ENCODE measurements at regions not wholly inside any gene's neighbourhood (a gene's known extent, or its start where the extent isn't known, plus 50 kb on each side); places are given as distances from the start of the nearest gene placed in this dataset.

DNA sequence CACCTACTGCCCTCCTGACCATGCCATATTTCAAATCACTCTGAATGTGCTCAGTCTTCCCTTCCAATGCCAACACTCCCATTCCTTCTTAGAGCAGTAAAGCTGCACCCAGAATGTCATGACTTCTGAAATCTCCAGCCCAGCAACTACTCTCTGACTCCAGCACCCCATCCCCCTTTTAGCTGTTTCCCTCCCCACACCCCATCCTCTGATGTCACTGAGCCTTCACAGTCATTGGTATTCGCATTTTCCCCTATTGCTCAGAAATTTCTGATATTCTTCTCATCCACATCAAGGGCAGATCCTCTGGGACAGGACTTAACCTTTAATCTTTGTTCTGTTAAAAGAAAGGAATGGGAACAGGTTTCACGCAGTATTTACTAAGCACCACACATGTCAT lies 67.1 kb upstream of the SLC4A11 start:
- intact Hi-C loops (cut with micrococcal nuclease; ENCODE audit: unreplicated experiment): no loop called here
- no peak for TF ChIP-seq EZH2phosphoT487 (IDR thresholded peaks at IDR 0.05; ENCODE audit: borderline replicate concordance, low read depth, low read length)
- TF ChIP-seq, protein P1, sequence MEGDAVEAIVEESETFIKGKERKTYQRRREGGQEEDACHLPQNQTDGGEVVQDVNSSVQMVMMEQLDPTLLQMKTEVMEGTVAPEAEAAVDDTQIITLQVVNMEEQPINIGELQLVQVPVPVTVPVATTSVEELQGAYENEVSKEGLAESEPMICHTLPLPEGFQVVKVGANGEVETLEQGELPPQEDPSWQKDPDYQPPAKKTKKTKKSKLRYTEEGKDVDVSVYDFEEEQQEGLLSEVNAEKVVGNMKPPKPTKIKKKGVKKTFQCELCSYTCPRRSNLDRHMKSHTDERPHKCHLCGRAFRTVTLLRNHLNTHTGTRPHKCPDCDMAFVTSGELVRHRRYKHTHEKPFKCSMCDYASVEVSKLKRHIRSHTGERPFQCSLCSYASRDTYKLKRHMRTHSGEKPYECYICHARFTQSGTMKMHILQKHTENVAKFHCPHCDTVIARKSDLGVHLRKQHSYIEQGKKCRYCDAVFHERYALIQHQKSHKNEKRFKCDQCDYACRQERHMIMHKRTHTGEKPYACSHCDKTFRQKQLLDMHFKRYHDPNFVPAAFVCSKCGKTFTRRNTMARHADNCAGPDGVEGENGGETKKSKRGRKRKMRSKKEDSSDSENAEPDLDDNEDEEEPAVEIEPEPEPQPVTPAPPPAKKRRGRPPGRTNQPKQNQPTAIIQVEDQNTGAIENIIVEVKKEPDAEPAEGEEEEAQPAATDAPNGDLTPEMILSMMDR (conservative IDR thresholded peaks at IDR 0.05; ENCODE audit: low read length): no peak
- Histone ChIP-seq H3K9me2 (ENCODE audit: insufficient read depth, low read length) (no peaks in the 10 kb centered on the region), H3K27ac (ENCODE audit: low read depth, low read length, poor library complexity, severe bottlenecking) (no peak overlapping the region), H3K9me3 (ENCODE audit: low read length) (no peaks in the 10 kb centered on the region), H2AFZ (ENCODE audit: low read length) (no peak overlapping the region), H3K4me2 (ENCODE audit: low read length) (no peak overlapping the region), H3K4me3 (ENCODE audit: low read depth, low read length, poor library complexity, severe bottlenecking) (no peak overlapping the region), H3K79me2 (ENCODE audit: insufficient read depth, low read depth, low read length) (no peaks in the 10 kb centered on the region), H3K36me3 (ENCODE audit: insufficient read depth, low read length) (no peaks in the 10 kb centered on the region), H3K4me1 (ENCODE audit: insufficient read depth, low read length, poor library complexity, severe bottlenecking) (no peaks in the 10 kb centered on the region), H4K20me1 (ENCODE audit: insufficient read depth, low read length) (no peaks in the 10 kb centered on the region)
- no TSS peak for BruUV-seq (replicated peaks)
- ChIA-PET POLR2A (no interaction called here), CTCF (ENCODE audit: unreplicated experiment) (no interaction called here)
- no peak for DNase-seq (ENCODE audit: low spot score)

DNA sequence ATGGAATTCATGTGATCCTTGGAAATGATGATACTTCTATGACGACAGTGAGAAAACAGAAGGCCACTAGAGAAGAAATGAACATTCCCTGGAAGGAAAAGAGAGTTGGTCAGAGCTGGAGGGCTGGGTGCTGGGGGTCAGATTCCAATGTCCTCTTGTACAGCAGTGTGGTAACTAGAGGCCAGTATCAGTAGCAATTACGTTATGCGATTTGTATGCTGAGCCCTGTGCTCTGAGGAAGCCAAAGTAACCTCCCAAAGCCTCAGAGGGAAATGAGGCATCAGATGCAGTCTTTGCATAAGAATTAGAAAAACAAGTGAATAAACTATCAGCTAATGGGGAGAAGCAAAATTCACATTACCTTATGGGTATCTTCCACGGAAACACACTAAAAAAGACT lies 65.5 kb upstream of the SLC4A11 start:
- H3K4me3 ChIP-seq (ENCODE audit: low read depth, low read length, poor library complexity, severe bottlenecking): no peak overlapping the region
- POLR2A ChIA-PET: interaction anchor here (1.3 kb wide), 1 partner anchor 10 kb away, joined by 3 read pairs; no protein-coding TSS in a partner anchor
- intact Hi-C loops (cut with micrococcal nuclease; ENCODE audit: unreplicated experiment): no loop called here
- CTCF ChIA-PET (ENCODE audit: unreplicated experiment): no interaction called here
- H3K4me2 ChIP-seq (ENCODE audit: low read length): no peak overlapping the region
- H3K4me1 ChIP-seq (ENCODE audit: insufficient read depth, low read length, poor library complexity, severe bottlenecking): no peaks in the 10 kb centered on the region
- no peak overlapping the region for H2AFZ ChIP-seq (ENCODE audit: low read length)
- H3K79me2 ChIP-seq (ENCODE audit: insufficient read depth, low read depth, low read length): no peaks in the 10 kb centered on the region
- H3K27ac ChIP-seq (ENCODE audit: low read depth, low read length, poor library complexity, severe bottlenecking): no peak overlapping the region
- TF ChIP-seq EZH2phosphoT487 (IDR thresholded peaks at IDR 0.05; ENCODE audit: borderline replicate concordance, low read depth, low read length): no peak
- TF ChIP-seq, protein P1 (conservative IDR thresholded peaks at IDR 0.05; ENCODE audit: low read length): no peak
- no TSS peak for BruUV-seq (replicated peaks)
- no peaks in the 10 kb centered on the region for H3K9me2 ChIP-seq (ENCODE audit: insufficient read depth, low read length)
- no peaks in the 10 kb centered on the region for H3K9me3 ChIP-seq (ENCODE audit: low read length)
- H4K20me1 ChIP-seq (ENCODE audit: insufficient read depth, low read length): no peaks in the 10 kb centered on the region
- DNase-seq (ENCODE audit: low spot score): no peak
- no peaks in the 10 kb centered on the region for H3K36me3 ChIP-seq (ENCODE audit: insufficient read depth, low read length)

DNA sequence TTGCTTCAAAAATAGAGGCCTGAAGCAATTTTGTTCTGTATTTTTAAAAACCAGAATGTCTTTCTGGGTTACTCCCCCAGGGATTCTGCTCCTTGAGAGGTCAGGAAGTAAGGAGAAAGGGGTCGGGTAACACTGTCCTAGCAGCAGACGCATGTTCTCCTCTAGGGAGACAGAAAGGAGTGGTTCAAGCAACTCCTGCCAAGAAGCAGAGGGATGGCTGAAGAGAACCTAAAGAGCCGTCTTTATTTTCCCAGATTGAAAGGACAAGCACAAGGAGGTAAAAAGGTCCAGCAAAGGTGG lies 58.0 kb upstream of the SLC4A11 start:
- no peak for DNase-seq (ENCODE audit: low spot score)
- Histone ChIP-seq H3K9me3 (ENCODE audit: low read length) (no peaks in the 10 kb centered on the region), H3K36me3 (ENCODE audit: insufficient read depth, low read length) (no peaks in the 10 kb centered on the region), H4K20me1 (ENCODE audit: insufficient read depth, low read length) (no peaks in the 10 kb centered on the region), H3K27ac (ENCODE audit: low read depth, low read length, poor library complexity, severe bottlenecking) (no peak overlapping the region), H3K4me1 (ENCODE audit: insufficient read depth, low read length, poor library complexity, severe bottlenecking) (no peaks in the 10 kb centered on the region), H3K79me2 (ENCODE audit: insufficient read depth, low read depth, low read length) (no peaks in the 10 kb centered on the region), H3K9me2 (ENCODE audit: insufficient read depth, low read length) (no peaks in the 10 kb centered on the region), H3K4me2 (ENCODE audit: low read length) (no peak overlapping the region), H2AFZ (ENCODE audit: low read length) (no peak overlapping the region), H3K4me3 (ENCODE audit: low read depth, low read length, poor library complexity, severe bottlenecking) (no peak overlapping the region)
- BruUV-seq (replicated peaks): no TSS peak
- CTCF ChIA-PET (ENCODE audit: unreplicated experiment): no interaction called here
- intact Hi-C loops (cut with micrococcal nuclease; ENCODE audit: unreplicated experiment): no loop called here
- no peak for TF ChIP-seq EZH2phosphoT487 (IDR thresholded peaks at IDR 0.05; ENCODE audit: borderline replicate concordance, low read depth, low read length)
- TF ChIP-seq, protein P1 (conservative IDR thresholded peaks at IDR 0.05; ENCODE audit: low read length): no peak
- POLR2A ChIA-PET: no interaction called here

Measured in OCI-LY7 (cell line).